ENCODE measurements at regions not wholly inside any gene's neighbourhood (a gene's known extent, or its start where the extent isn't known, plus 50 kb on each side); places are given as distances from the start of the nearest gene placed in this dataset.

DNA sequence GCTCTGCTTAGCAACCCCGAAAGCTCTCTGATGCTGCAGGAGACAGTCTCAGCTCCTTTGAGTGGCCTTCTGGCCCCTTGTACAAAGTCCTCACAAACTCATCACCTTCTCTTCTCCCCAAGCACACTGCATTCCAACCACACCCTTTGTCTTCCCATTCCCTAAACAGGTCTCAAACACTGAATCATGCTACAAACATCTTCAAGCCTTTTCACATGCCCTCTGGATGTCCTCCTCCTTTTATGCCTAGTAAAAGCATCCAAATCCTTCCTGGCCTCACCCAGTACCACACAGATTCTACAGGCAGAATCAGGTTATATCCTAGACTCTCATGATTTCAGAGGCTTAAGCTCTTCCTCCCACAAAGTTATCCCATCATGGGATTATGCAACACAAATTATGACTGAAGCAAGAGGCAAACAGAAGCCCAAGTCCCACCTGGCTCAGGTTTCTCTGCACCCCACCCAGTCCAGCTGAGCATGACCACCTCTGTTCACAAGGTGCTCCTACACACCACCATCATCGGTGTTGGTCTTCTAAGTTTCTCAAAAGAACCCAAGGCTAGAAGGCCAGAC, 61.4 kb upstream of the PCED1B start:
- no peak for DNase-seq (ENCODE audit: low spot score)
- intact Hi-C loops (cut with DNase I) = no loop called here
- ATAC-seq = no peak

DNA sequence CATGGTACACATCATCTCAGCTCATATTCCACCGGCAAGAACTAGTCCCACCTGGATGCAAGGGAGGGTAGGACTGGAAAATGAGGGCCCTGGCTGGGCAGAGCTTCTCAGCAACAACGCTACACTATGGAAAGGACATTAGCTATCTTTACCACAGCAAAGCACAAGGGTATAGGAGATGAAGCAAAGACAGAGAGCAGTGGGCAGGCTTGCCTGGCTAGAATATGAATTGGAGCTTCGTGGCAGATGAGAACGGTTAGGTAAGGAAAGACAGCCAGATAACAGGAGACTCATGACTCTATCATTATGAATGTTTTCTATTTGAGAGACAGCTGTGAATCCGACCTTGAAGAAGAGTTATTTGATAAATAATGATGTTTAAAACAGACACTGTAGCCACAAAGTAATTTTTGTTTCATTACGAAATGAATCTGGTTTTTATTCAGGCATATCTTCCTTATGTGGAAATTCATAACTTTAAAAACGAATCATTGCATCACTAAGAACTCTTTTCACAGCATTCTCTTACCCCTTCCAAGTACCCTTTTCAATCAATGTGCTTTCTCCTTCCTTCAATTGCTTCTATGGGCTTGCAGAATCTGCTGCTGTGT, 59.1 kb upstream of the PCED1B start:
- no peak for DNase-seq (ENCODE audit: low spot score)
- intact Hi-C loops (cut with DNase I) = no loop called here
- no peak for ATAC-seq

DNA sequence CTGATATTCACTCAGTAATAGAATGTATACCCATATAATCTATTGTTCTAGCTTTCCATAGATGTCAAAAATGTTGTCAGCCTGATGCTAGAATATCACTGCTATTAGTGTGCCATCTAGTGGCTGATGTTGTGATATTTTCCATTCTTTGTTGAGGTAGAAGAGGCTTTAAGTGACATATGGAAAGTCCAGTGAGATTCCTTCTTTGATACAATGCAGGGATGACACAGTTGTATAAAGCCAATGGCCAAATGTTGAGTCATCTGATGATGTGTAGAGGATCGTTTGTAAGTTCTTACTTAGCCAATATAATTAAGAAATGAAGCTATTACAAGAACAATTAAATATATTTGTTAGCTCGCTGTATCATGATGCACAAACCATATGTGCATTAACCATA, 58.1 kb upstream of the PCED1B start:
- intact Hi-C loops (cut with DNase I) = no loop called here
- no peak for DNase-seq (ENCODE audit: low spot score)
- ATAC-seq = no peak

DNA sequence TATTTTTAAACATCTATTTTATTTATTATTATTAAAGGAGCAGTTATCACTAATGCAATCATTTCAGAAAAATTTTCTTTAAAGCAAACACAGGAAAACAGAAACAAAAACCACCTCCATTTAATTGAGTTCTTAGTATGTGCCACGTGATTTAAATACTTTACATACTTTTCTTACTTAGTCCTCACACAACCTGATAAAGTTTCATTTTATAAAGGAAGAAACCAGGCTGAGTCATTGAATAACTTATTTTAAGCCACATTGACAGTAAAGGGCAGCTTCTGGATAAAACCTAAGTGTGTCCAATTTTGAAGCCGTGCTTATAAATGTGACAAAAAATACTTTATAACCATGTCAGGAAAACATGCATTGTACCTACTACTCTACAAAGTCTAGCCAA, 57.1 kb upstream of the PCED1B start:
- DNase-seq (ENCODE audit: low spot score) (no peak), ATAC-seq (no peak)
- intact Hi-C loops (cut with DNase I) = no loop called here

DNA sequence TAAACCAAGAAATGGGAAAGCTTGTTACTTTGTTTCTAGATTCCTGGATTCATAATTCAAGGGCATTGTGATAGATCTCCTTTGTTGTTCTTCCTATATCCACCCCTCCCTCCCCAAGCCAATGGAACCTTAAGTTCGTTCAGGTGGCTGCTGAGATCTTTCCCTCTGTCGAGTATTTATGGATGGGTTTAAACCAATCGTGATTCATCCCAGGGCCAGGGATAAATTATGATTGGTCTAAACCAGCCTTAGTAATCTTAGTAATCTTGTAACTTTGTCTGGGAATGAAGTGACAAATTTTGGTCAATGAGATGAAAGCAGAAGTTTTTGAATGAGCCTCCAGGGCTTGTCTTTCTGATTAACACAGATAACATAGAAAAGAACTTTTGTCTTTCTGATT, 56.1 kb upstream of the PCED1B start:
- no peak for ATAC-seq
- intact Hi-C loops (cut with DNase I) = no loop called here
- no peak for DNase-seq (ENCODE audit: low spot score)

DNA sequence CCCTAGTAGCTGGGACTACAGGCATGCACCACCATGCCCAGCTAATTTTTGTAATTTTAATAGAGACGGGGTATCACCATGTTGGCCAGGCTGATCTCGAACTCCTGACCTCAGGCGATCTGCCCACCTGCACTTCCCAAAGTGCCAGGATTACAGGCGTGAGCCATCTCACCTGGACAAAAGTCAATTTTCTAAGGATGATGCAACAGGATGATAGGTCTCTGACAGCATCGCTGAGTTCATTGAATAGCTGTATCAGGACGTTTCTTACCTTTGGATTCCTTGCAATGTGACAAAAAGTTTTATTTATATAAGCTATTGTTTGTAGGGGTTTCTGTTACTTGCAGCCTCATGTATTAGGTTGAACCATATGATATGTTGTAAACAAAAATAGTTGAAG, 55.5 kb upstream of the PCED1B start:
- no peak for ATAC-seq
- no peak for DNase-seq (ENCODE audit: low spot score)
- intact Hi-C loops (cut with DNase I) = no loop called here

DNA sequence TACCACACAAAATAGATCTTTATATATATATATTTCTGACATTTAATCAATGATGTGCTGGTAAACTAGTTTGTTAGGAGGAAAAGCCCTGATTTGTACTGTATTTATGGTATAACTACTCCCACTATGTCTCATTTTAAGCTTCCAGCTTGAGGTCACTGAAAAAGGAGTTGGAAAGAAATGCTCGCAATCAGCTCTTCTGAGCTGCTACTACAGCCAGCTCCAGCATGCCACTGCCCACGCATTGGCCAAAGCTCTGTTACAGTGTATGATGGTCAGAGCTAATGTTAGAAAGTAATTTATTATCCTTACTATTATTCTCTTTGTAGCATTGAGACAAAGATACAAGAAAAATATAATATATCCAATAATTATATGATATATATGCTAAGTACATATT, 55.0 kb upstream of the PCED1B start:
- DNase-seq (ENCODE audit: low spot score) (no peak), ATAC-seq (no peak)
- intact Hi-C loops (cut with DNase I) = no loop called here

DNA sequence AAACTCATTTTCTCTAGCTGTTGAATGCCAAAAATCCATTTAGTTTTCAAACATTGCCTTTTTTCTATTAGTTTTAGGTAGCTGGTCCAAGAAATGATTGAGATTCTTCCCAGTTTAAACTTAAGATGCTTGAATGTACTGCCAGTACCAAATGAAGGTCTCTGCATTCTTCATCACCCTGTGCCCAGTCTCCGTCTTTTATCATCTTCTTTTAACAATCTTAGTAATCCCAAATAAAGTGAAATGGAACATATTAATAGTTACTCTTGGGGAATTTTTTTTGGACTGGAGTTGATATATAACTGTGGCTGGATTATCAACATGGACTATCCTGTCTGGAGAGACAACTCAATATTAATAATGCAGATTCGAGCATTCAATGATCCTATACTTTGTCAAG, 54.1 kb upstream of the PCED1B start:
- intact Hi-C loops (cut with DNase I) = no loop called here
- DNase-seq (ENCODE audit: low spot score) = no peak
- ATAC-seq = no peak

DNA sequence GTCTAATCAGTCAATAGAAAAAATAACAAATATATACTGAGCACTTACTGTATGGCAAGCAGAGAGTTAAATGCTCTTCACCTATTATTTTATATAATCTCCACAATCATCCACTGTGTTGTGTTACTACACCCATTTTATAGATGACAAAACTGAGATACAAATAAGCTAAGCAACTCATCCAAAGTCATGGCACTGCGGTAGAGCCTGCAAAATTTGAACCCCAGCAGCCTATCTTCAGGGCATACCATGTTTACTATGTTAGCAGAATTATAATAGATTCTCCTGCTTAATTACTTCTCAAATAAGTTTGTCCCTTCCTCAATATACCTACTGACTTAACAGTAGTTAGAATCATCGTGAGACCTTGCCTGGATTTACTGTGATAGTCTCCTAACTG, 53.6 kb upstream of the PCED1B start:
- no peak for ATAC-seq
- intact Hi-C loops (cut with DNase I) = no loop called here

DNA sequence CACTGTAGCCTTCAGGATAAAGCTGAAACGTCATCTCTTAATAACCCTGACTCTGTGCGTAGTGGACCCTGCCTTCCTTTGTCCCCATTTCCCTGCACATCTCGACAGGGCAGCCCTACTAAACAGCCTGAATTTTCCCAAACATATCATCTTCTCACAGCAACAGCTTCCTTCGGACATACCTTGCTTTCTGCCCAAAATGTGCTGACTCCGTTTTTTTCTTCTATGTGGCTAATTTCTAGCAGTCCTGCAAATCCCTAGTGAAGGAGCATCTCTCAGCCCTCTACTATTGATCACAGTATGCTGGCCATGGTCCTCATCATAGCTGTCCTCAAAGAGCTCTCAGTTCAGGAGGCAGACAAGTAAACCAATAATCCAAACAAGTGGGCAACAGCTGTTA, 53.1 kb upstream of the PCED1B start:
- DNase-seq (ENCODE audit: low spot score) (no peak), ATAC-seq (no peak)
- intact Hi-C loops (cut with DNase I) = no loop called here

More for the DNA sequence above, 53.6 kb upstream of the PCED1B start:
- DNase-seq (ENCODE audit: low spot score) = no peak

Measured in sciatic nerve (tissue), 2 donors.